CD4-positive, alpha-beta T cell (primary cell): ENCODE measurements at regions not wholly inside any gene's neighbourhood (a gene's known extent, or its start where the extent isn't known, plus 50 kb on each side); places are given as distances from the start of the nearest gene placed in this dataset.

Experiments
- ATAC-seq: fragments of 200-7000 bp; cut with Tn5 transposase; one replicate; pipeline ENCODE4 v1.10.0; 2022; ENCODE audit warnings: mild to moderate bottlenecking; ENCODE audit not compliant: poor library complexity
- CTCF ChIA-PET: fragments of 350-600 bp; sonication (Branson Sonifier 250); formaldehyde crosslinking; loops from one replicate; lab custom pipeline; 2021; ENCODE audit warnings: antibody characterized with exemption, inconsistent platforms; lab: Charles Lee
- POLR2A ChIA-PET: fragments of 350-600 bp; sonication (Branson Sonifier 250); formaldehyde crosslinking; loops from one replicate; lab custom pipeline; 2021; ENCODE audit warnings: antibody characterized with exemption, inconsistent platforms; lab: Charles Lee
- DNase-seq, 14 experiments: peaks; one replicate each; pipeline ENCODE4 v3.0.0-alpha.2; 2013 to 2020; ENCODE audit warnings: mixed read lengths in 2 of 14
- H3K27ac ChIP-seq, 2 donors: one replicate each; pipeline versions ENCODE4 v1.5.1 to v1.7.0; 2013; ENCODE audit warnings: low read length in 2 of 2, low read depth in 1 of 2, mild to moderate bottlenecking in 1 of 2
- H3K27me3 ChIP-seq, 2 experiments: 1 replicate in 1 of 2; 2 replicates in 1 of 2; pipeline versions ENCODE4 v1.6.1 to v1.7.0; 2013; ENCODE audit warnings: low read length in 2 of 2, control low read depth in 1 of 2, mild to moderate bottlenecking in 1 of 2, moderate library complexity in 1 of 2; ENCODE audit not compliant: insufficient read depth in 2 of 2, control insufficient read depth in 1 of 2
- H3K36me3 ChIP-seq: one replicate; pipeline ENCODE4 v1.6.1; 2013; ENCODE audit warnings: low read length, control low read depth; ENCODE audit not compliant: insufficient read depth
- H3K4me1 ChIP-seq: one replicate; pipeline ENCODE4 v1.6.1; 2013; ENCODE audit warnings: low read length, control low read depth; ENCODE audit not compliant: insufficient read depth
- H3K4me3 ChIP-seq: one replicate; pipeline ENCODE4 v1.5.1; 2013; ENCODE audit warnings: mild to moderate bottlenecking, low read length, moderate library complexity
- H3K9me3 ChIP-seq, 2 experiments: 1 replicate in 1 of 2; 2 replicates in 1 of 2; pipeline versions ENCODE4 v1.6.1 to v1.7.0; 2013; ENCODE audit warnings: low read length in 2 of 2, mild to moderate bottlenecking in 2 of 2, control low read depth in 1 of 2, moderate library complexity in 1 of 2; ENCODE audit not compliant: control insufficient read depth in 1 of 2, insufficient read depth in 1 of 2
- H3K27ac Mint-ChIP-seq: one replicate; pipeline ENCODE4 v1.8.0; 2020; ENCODE audit warnings: mixed read lengths
- H3K27me3 Mint-ChIP-seq: one replicate; pipeline ENCODE4 v1.8.0; 2021; ENCODE audit warnings: mixed read lengths
- H3K36me3 Mint-ChIP-seq: one replicate; pipeline ENCODE4 v1.8.0; 2021; ENCODE audit warnings: low read depth, mixed read lengths
- H3K4me1 Mint-ChIP-seq: one replicate; pipeline ENCODE4 v1.8.0; 2021; ENCODE audit warnings: low read depth, mixed read lengths
- H3K4me3 Mint-ChIP-seq: one replicate; pipeline ENCODE4 v1.8.0; 2020; ENCODE audit warnings: mild to moderate bottlenecking, mixed read lengths
- H3K9me3 Mint-ChIP-seq: one replicate; pipeline ENCODE4 v1.8.0; 2020; ENCODE audit warnings: mixed read lengths
- intact Hi-C, 2 experiments: fragments of 100-400 bp; cut with DNase I in 1 of 2; cut with micrococcal nuclease in 1 of 2; formaldehyde crosslinking; loops; one replicate each; pipeline versions ENCODE4 v1.15.1 to v1.9.0; 2023 to 2025; cut with DNase I, micrococcal nuclease
- TF ChIP-seq, protein P1 (sequence below): fragments of 200-600 bp; IDR thresholded peaks from one replicate; pipeline ENCODE4 v1.8.0; 2022; ENCODE audit warnings: antibody characterized with exemption, mild to moderate bottlenecking

DNA sequence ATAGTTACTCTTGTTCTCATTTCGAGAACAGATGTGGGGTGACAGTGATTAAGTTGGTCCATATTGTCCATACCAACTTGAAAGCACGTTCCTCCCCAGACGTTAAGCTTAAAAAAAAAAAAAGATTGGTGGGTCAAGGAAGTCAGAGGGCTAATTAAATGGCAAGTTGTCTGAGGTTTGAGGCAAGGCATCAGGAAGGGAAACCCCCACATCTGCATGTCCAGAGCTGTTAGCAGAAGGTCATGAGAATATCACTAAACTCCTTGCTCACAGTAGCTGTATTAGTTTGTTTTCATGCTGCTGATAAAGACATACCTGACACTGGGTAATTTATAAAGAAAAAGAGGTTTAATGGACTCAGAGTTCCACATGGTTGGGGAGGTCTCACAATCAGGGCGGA lies 415.6 kb upstream of the FZD8 start:
- peaks cover 15% of the 10 kb centered on the region for H3K9me3 Mint-ChIP-seq
- H3K27ac Mint-ChIP-seq = no peak overlapping the region
- no peaks in the 10 kb centered on the region for H3K36me3 Mint-ChIP-seq
- no peak overlapping the region for H3K4me3 Mint-ChIP-seq
- H3K4me1 Mint-ChIP-seq = no peaks in the 10 kb centered on the region
- Histone ChIP-seq H3K27me3 (no peaks in the 10 kb centered on the region), H3K36me3 (no peaks in the 10 kb centered on the region), H3K4me1 (no peaks in the 10 kb centered on the region), H3K4me3 (no peak overlapping the region), H3K9me3 (peaks cover 0 to 3% of the 10 kb centered on the region in 2 experiments), H3K27ac (no peak overlapping the region)
- ChIA-PET CTCF (no interaction called here), POLR2A (no interaction called here)
- no peaks in the 10 kb centered on the region for H3K27me3 Mint-ChIP-seq
- TF ChIP-seq, protein P1, sequence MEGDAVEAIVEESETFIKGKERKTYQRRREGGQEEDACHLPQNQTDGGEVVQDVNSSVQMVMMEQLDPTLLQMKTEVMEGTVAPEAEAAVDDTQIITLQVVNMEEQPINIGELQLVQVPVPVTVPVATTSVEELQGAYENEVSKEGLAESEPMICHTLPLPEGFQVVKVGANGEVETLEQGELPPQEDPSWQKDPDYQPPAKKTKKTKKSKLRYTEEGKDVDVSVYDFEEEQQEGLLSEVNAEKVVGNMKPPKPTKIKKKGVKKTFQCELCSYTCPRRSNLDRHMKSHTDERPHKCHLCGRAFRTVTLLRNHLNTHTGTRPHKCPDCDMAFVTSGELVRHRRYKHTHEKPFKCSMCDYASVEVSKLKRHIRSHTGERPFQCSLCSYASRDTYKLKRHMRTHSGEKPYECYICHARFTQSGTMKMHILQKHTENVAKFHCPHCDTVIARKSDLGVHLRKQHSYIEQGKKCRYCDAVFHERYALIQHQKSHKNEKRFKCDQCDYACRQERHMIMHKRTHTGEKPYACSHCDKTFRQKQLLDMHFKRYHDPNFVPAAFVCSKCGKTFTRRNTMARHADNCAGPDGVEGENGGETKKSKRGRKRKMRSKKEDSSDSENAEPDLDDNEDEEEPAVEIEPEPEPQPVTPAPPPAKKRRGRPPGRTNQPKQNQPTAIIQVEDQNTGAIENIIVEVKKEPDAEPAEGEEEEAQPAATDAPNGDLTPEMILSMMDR = no peak
- DNase-seq = no peak
- intact Hi-C loops = no loop called here
- no peak for ATAC-seq

DNA sequence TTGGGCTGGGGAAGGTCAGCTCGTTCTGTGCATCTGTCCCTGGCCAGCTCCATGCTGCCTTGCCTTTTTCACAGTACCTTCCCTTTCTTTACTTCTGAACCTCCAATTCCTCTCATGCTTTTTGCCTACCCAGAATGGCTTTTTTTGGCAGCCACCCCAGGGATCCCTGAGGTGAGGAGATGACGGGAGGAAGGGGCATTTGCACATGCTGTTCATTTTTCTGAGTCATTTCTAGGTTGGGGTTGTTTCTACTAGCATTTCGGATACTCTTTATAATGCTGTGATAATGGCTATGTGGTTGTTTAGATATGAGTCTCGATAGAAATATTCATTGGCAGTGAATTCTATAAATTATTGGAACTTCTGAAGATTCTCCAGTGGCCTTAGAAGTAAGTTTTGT lies 415.1 kb upstream of the FZD8 start:
- no peaks in the 10 kb centered on the region for H3K27me3 Mint-ChIP-seq
- DNase-seq (no peak), ATAC-seq (no peak)
- Histone ChIP-seq H3K9me3 (no peaks in the 10 kb centered on the region), H3K4me3 (no peak overlapping the region), H3K36me3 (no peaks in the 10 kb centered on the region), H3K27ac (no peak overlapping the region), H3K27me3 (no peaks in the 10 kb centered on the region), H3K4me1 (no peaks in the 10 kb centered on the region)
- no peaks in the 10 kb centered on the region for H3K36me3 Mint-ChIP-seq
- CTCF ChIA-PET = no interaction called here
- intact Hi-C loops = no loop called here
- TF ChIP-seq, protein P1 = no peak
- POLR2A ChIA-PET = no interaction called here
- no peak overlapping the region for H3K27ac Mint-ChIP-seq
- H3K4me3 Mint-ChIP-seq = no peak overlapping the region
- peaks cover 18% of the 10 kb centered on the region for H3K9me3 Mint-ChIP-seq
- H3K4me1 Mint-ChIP-seq = no peaks in the 10 kb centered on the region

DNA sequence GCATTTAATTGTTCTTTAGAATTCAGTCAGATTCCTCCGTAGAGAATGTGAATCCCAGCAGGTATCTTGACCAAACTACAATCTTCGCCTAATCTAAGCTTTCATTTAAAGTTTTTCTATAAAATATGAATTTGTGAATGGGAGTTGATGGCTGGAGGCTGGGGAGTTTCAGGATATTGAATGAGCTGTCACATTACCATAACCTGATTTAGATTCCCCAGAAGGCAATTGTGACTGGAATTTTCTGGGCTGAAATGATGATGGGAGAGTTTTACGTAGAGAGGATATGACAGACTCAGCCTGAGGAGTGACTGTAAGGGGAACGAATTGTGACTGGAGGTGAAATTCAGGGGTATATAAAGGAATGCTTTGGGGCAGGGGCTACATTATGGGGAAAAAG lies 411.7 kb upstream of the FZD8 start:
- H3K27me3 ChIP-seq = no peaks in the 10 kb centered on the region
- Mint-ChIP-seq H3K4me1 (no peaks in the 10 kb centered on the region), H3K27me3 (no peaks in the 10 kb centered on the region), H3K27ac (no peak overlapping the region), H3K9me3 (peaks cover 13% of the 10 kb centered on the region), H3K36me3 (no peaks in the 10 kb centered on the region), H3K4me3 (no peak overlapping the region)
- ATAC-seq = no peak
- H3K36me3 ChIP-seq = no peaks in the 10 kb centered on the region
- TF ChIP-seq, protein P1 = no peak
- CTCF ChIA-PET = no interaction called here
- H3K4me1 ChIP-seq = no peaks in the 10 kb centered on the region
- DNase-seq = no peak
- no peak overlapping the region for H3K4me3 ChIP-seq
- H3K27ac ChIP-seq = no peak overlapping the region
- no peaks in the 10 kb centered on the region for H3K9me3 ChIP-seq
- POLR2A ChIA-PET = no interaction called here
- intact Hi-C loops = no loop called here
